Activated naive CD4-positive, alpha-beta T cell treated with anti-CD3 and anti-CD28 coated beads, Interleukin-2, amount 50 U/mL, for 16 hours (primary cell): ENCODE measurements at regions not wholly inside any gene's neighbourhood (a gene's known extent, or its start where the extent isn't known, plus 50 kb on each side); places are given as distances from the start of the nearest gene placed in this dataset.
A peak's percentile ranks its signal among the peaks of the same experiment; 100 is the strongest.

Experiments used
- DNase-seq: peaks from one replicate; pipeline ENCODE4 v3.0.0-alpha.2; 2020

GRCh38 chr5:128904805-128905567 lies 60.3 kb upstream of the SLC27A6 start:
- no peak for DNase-seq

GRCh38 chr5:128905568-128906110 lies 59.6 kb upstream of the SLC27A6 start:
- DNase-seq = peak; percentile 12

GRCh38 chr5:128913551-128913950 lies 51.7 kb upstream of the SLC27A6 start:
- no peak for DNase-seq
